GM12891 (cell line): ENCODE measurements at regions not wholly inside any gene's neighbourhood (a gene's known extent, or its start where the extent isn't known, plus 50 kb on each side); places are given as distances from the start of the nearest gene placed in this dataset.
"Not testable (repeated sequence)": the region's sequence is repeated elsewhere in the genome, so short reads cannot be mapped to it uniquely, and the experiment has no call there.

Experiments used
- DNase-seq: peaks from one replicate; pipeline ENCODE4 v3.0.0; 2011; ENCODE audit warnings: low spot score; ENCODE audit not compliant: insufficient read length
- FAIRE-seq: peaks from 2 replicates; lab custom pipeline; 2011; peaks lifted over from hg19 to GRCh38; lab: Jason Lieb, UNC
- PAX5 ChIP-seq: IDR thresholded peaks from 2 replicates; pipeline ENCODE4 v1.6.1; 2011; ENCODE audit warnings: low read length, moderate library complexity, mild to moderate bottlenecking; ENCODE audit not compliant: insufficient read depth, severe bottlenecking
- POLR2A ChIP-seq: IDR thresholded peaks from 2 replicates; pipeline ENCODE4 v1.6.1; 2011; ENCODE audit warnings: low read depth, low read length, control low read depth
- POLR2AphosphoS5 ChIP-seq: IDR thresholded peaks from 2 replicates; pipeline ENCODE4 v1.6.1; 2011; ENCODE audit warnings: low read depth, low read length, control low read depth
- POU2F2 ChIP-seq: IDR thresholded peaks from 2 replicates; pipeline ENCODE4 v1.6.1; 2011; ENCODE audit warnings: low read depth, mild to moderate bottlenecking, control low read depth, low read length, moderate library complexity
- SPI1 ChIP-seq: IDR thresholded peaks from 2 replicates; pipeline ENCODE4 v1.6.1; 2011; ENCODE audit warnings: low read depth, low read length, control low read depth
- TAF1 ChIP-seq: IDR thresholded peaks from 2 replicates; pipeline ENCODE4 v1.6.1; 2011; ENCODE audit warnings: low read depth, low read length, control low read depth

DNA sequence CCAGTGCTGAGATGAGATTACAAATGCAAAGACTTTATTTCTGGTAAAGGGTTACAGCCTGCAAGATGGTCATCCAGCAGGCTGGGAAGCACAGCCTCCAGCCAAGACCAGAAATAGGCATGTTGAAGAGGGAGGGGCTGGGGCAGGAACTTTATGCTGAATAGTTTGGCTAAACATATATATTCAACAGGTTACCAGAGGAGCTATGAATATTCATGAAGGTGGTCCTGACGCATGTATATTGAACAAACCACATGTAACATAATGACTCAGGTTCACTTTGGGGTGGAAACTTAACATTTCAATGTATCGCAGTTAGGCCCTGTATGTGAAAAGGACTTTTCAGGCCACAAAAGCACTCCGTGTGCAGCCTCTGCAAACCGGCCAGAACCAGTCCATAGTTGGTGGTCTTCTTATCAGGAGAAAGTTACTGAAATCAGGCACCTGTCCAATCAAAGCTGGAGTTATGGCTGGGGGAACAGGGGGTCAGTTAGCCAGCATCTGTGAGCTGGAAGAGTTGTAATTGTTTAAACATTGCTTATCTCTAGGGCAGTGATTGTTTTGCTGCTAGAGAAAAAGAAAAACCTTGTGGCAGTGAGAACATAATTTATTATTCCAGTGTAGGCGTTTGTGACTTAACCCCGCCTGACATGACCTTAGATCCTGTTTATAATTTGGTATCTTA is 372.9 kb upstream of the AUTS2 start:
- TF ChIP-seq POLR2AphosphoS5 (no peak), SPI1 (no peak), PAX5 (no peak), POU2F2 (no peak), TAF1 (no peak), POLR2A (no peak)
- no peak for FAIRE-seq
- DNase-seq, result no peak

DNA sequence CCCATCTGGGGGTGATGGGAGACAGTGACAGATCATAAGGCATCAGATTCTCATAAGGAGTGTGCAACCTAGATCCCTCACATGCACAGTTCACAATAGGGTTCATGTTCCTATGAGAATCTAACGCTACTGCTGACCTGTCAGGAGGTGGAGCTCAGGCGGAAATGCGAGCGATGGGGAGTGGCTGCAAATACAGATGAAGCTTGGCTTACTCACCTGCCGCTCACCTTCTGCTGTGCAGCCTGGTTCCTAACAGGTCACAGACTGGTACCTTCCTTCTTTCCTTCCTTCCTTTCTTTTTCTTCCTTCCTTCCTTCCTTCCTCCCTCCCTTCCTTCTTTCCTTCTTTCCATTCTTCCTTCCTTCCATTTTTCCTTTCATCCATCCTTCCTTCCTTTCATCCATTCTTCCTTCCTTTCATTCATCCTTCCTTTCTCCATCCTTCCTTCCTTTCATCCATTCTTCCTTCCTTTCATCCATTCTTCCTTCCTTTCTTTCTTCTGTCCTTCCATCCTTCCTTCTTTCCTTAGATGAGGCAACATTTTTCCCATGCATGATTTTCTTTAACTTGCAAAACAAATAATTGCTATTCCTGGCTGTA is 370.0 kb upstream of the AUTS2 start:
- DNase-seq (no peak), FAIRE-seq (no peak)
- TF ChIP-seq POLR2A (no peak), POLR2AphosphoS5 (no peak), TAF1 (no peak), SPI1 (no peak), POU2F2 (no peak), PAX5 (no peak)

DNA sequence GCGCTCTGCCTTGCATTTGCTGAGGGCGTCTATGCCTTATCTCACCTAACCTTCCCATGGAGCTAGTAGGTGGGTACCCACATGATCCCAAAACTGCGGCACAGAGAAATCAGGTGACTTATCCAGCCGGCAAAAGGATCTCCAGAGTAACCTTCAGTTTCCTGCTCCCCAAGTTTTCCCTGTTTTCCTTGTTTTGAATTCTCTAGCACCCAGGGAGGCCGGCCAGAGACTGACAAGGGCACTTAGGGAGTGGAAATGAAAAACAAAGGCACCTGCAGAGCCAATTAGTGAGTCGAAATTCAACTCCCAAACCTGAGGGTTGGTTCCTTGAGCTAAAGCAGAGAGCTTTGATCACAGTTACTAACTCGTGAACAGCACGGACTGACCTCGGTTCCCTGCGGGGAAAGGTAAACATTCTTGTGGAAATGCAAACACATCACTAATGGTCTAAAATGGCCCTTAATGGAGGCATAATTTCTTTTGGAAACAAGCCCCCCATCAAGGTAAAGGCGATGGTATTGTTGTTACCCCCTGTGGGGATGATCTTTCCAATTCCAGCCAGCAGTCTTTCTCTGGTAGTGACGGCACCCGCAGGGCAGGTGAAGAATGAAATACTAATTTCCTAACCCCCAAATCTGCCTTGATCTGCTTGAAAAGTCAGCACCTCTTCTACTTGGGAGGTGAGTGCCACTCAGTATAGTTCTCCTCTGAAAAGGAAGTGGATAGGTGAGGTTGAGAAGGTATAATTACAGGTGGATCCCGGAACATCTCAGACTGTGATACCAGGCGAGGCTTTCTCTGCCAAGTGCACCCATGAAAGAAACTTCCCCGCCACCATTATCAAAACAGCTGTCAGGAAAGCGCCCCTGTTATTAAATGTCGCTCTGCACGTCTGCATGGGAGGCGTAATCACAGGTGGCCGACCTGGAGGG is 365.6 kb upstream of the AUTS2 start:
- FAIRE-seq (no peak), DNase-seq (no peak)
- TF ChIP-seq PAX5, result no peak
- TF ChIP-seq TAF1, result no peak
- no peak for TF ChIP-seq POU2F2
- no peak for TF ChIP-seq POLR2A
- no peak for TF ChIP-seq POLR2AphosphoS5

DNA sequence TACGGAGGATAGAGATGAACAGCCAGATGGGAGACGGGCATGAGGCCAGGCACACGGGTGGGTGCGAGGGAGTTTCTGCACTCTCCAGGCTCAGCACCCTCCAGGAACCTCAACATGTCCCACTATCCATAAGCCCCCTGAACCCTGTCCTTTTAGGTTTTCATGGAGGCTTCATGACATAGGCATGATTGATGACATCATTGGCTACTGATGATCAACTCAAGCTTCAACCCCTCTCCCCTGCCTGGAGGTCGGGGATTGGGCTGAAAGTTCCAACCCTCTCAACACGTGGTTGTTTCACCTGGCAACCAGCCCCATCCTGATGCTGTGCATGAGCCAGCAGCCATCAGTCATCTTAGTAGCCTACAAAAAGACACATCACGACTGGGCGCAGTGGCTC is 360.7 kb upstream of the AUTS2 start:
- no peak for TF ChIP-seq POLR2A
- TF ChIP-seq POU2F2, result no peak
- TF ChIP-seq POLR2AphosphoS5, result no peak
- TF ChIP-seq SPI1, result no peak
- FAIRE-seq, result no peak

DNA sequence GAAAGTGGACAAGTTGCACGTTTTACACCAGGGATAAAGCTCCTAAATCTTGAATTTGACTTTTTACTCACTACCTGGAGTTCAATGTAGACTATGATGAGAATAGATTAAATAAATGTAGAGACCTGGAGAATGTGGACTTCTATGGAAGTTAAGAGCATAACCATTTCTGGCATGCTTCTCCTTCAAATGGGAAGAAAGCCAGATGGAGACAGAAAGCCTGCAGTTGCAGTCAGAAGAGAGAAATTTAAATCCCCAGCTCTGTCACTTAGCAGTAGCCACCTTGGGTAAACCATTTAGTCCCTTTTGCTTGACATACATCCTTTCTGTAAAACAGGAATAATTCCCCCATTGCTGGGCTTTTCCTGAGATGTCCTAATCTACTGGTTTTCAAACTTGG is 355.3 kb upstream of the AUTS2 start:
- DNase-seq (no peak), FAIRE-seq (no peak)
- TF ChIP-seq TAF1 (no peak), SPI1 (no peak), POLR2AphosphoS5 (no peak), POU2F2 (no peak), POLR2A (no peak), PAX5 (no peak)

More for the DNA sequence above, 360.7 kb upstream of the AUTS2 start:
- DNase-seq, result no peak

DNA sequence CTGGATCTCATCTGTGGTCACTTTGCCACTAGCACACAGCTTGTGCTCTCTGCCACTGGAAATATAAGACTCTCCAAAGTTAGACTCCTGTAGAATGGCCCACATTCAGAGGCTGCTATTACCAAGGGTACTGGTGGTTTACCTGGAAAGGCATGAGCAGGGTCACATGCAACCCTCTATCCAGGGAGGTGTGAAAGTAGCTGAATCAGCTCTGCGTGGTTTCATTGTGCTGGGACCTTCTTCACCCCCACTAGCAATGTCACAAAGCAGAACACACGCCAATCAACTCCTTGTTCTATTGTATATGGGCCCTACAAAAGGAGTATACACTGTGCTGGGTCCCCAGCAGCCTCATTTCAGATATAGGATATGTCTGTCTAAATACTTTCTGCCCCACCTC is 353.6 kb upstream of the AUTS2 start:
- DNase-seq (no peak), FAIRE-seq (no peak)
- TF ChIP-seq TAF1 (no peak), SPI1 (no peak), PAX5 (no peak), POLR2A (no peak), POU2F2 (no peak), POLR2AphosphoS5 (no peak)

DNA sequence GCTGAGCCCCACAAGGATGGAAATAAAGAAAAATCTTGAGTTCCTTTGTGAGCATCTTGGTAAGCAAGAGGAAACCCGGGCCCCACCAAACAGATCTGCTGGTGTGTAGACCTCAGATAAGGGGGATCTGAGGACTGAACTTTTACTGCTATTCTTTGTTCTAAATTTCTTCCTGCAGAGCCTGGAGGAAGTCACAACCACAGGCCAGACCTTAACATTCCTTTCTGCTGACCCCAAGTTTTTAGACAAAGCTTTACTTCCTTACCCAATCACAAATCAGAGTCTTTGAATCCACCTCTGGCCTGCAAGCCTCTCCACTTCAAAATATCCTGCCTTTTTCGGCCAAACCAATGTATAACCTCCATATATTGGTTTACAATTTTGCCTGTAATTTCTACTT is 352.6 kb upstream of the AUTS2 start:
- DNase-seq (no peak), FAIRE-seq (no peak)
- TF ChIP-seq TAF1 (no peak), POLR2A (no peak), SPI1 (no peak), POU2F2 (no peak), PAX5 (no peak), POLR2AphosphoS5 (no peak)

DNA sequence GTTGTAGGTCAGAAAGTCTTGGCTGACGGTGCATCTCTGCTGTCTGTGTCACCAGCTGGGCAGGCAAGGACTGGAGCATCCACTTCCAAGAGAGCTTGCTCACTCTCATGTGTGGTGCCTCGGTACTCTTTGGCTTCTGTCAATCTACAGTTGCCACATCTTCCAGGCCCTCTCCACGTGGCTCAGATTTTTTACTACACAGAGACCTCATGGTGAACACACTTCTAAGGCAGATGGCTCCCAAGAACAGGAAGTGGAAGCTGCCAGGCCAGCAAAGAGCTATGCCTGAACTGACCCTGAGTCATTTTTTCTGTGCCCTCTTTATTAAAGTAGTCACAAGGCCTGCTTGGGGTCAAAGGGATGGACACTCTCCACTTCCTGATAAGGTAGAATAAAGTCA is 351.5 kb upstream of the AUTS2 start:
- DNase-seq, result no peak
- TF ChIP-seq TAF1 (no peak), POLR2A (no peak), PAX5 (no peak), SPI1 (no peak), POLR2AphosphoS5 (no peak), POU2F2 (no peak)
- FAIRE-seq, result no peak

DNA sequence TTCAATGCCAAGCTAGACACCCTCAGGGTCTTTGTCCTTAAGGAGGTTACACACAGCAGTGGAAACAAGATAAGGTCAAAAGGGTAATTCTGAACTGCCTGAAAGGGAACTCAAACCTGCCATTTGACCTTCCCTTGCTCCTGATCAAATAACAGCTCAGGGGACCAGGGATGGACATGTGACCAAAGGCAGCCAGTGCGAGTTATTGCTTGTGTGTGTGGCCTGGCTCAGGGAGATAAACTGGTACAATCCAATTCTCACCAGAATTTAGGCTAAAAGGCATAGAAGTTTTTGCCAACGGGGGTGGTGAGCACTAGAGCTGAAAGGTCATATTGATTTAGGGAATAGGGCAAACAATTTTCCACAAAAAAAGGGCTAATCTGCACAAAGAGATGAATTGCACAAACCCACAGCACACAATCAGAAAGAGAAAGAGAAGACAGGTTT is 349.9 kb upstream of the AUTS2 start:
- not testable (repeated sequence) for DNase-seq, FAIRE-seq
